ENCODE measurements at regions not wholly inside any gene's neighbourhood (a gene's known extent, or its start where the extent isn't known, plus 50 kb on each side); places are given as distances from the start of the nearest gene placed in this dataset.

DNA sequence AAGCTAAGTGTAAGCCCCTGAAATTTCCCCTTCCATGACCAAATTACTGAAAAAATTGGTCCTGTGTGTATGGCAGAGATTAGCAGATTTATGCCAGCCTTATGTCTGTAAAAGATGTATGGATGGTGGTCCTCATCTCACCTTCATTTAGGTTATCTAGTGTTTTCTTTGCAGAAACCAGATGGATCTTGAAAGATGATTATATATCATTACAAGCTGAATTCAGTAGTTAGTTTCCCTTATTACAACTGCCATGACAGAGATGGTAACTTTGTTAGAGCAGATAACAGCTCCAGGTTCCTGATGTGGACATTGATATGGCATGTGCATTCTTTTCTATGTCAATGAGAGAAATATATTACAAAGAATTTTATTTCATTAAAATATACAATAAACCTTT is 1403.2 kb upstream of the CDH6 start:
- no peak for TF ChIP-seq POLR2A (IDR thresholded peaks at IDR 0.05)
- TF ChIP-seq, protein P1, sequence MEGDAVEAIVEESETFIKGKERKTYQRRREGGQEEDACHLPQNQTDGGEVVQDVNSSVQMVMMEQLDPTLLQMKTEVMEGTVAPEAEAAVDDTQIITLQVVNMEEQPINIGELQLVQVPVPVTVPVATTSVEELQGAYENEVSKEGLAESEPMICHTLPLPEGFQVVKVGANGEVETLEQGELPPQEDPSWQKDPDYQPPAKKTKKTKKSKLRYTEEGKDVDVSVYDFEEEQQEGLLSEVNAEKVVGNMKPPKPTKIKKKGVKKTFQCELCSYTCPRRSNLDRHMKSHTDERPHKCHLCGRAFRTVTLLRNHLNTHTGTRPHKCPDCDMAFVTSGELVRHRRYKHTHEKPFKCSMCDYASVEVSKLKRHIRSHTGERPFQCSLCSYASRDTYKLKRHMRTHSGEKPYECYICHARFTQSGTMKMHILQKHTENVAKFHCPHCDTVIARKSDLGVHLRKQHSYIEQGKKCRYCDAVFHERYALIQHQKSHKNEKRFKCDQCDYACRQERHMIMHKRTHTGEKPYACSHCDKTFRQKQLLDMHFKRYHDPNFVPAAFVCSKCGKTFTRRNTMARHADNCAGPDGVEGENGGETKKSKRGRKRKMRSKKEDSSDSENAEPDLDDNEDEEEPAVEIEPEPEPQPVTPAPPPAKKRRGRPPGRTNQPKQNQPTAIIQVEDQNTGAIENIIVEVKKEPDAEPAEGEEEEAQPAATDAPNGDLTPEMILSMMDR (IDR thresholded peaks at IDR 0.05), result no peak

Measured in testis (tissue), 2 donors.